ENCODE measurements at regions not wholly inside any gene's neighbourhood (a gene's known extent, or its start where the extent isn't known, plus 50 kb on each side); places are given as distances from the start of the nearest gene placed in this dataset.
"Not testable (repeated sequence)": the region's sequence is repeated elsewhere in the genome, so short reads cannot be mapped to it uniquely, and the experiment has no call there.

- H3K4me1 Mint-ChIP-seq (ENCODE audit: low read depth) = no peaks in the 10 kb centered on the region
- H3K27me3 Mint-ChIP-seq (ENCODE audit: low read depth) = peaks cover 16% of the 10 kb centered on the region
- no peak for ATAC-seq (replicated peaks in 1 of 2)
- no peaks in the 10 kb centered on the region for H3K9me3 Mint-ChIP-seq
- H3K36me3 Mint-ChIP-seq (ENCODE audit: insufficient read depth in 2 of 2) = no peaks in the 10 kb centered on the region
- H3K4me3 Mint-ChIP-seq = no peak overlapping the region
- DNase-seq = no peak
- no peak overlapping the region for H3K27ac Mint-ChIP-seq
Observed at GRCh38 chr6:20014508-20014907, 177.3 kb downstream of the ID4 start.

GRCh38 chr6:20020526-20020925 is 183.4 kb downstream of the ID4 start:
- Mint-ChIP-seq H3K4me1 (ENCODE audit: low read depth) (peaks cover 18% of the 10 kb centered on the region), H3K27ac (no peak overlapping the region), H3K9me3 (no peaks in the 10 kb centered on the region), H3K27me3 (ENCODE audit: low read depth) (peaks cover 30% of the 10 kb centered on the region), H3K4me3 (no peak overlapping the region), H3K36me3 (ENCODE audit: insufficient read depth in 2 of 2) (no peaks in the 10 kb centered on the region)
- ATAC-seq (replicated peaks in 1 of 2) (no peak), DNase-seq (no peak)

- DNase-seq (no peak), ATAC-seq (replicated peaks in 1 of 2) (no peak)
- Mint-ChIP-seq H3K27me3 (ENCODE audit: low read depth) (peaks cover 36% of the 10 kb centered on the region), H3K27ac (no peak overlapping the region), H3K4me1 (ENCODE audit: low read depth) (peaks cover 18% of the 10 kb centered on the region), H3K4me3 (no peak overlapping the region), H3K9me3 (peaks cover 0 to 1% of the 10 kb centered on the region in 2 donors), H3K36me3 (ENCODE audit: insufficient read depth in 2 of 2) (no peaks in the 10 kb centered on the region)
Observed at GRCh38 chr6:20021795-20022194, 184.6 kb downstream of the ID4 start.

GRCh38 chr6:20023549-20024315 is 186.6 kb downstream of the ID4 start:
- peaks cover 18% of the 10 kb centered on the region for H3K4me1 Mint-ChIP-seq (ENCODE audit: low read depth)
- H3K9me3 Mint-ChIP-seq; H3K27ac Mint-ChIP-seq; H3K36me3 Mint-ChIP-seq (ENCODE audit: insufficient read depth in 2 of 2): not testable (repeated sequence)
- peak; percentile 75 to 87 for ATAC-seq (replicated peaks in 1 of 2)
- peak overlapping the region; percentile 68 to 71 for H3K4me3 Mint-ChIP-seq
- peak; percentile 29 to 48 for DNase-seq
- H3K27me3 Mint-ChIP-seq (ENCODE audit: low read depth) = peaks cover 36% of the 10 kb centered on the region

DNA sequence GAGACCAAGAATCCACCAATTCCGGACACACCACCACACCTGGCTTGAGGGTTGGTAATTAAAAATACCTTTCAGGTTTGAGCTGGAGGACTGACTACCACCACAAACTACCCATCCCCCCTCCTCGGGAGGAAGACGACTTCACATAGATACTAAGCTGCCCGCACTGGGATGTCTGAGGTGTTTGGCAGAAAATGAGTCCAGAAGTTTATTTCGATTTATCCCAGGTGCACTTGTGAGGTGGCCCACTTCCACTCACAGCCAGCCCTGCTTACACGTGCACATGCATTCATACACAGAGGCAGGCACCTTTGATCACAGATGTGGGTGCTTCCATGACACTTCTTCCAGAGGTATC is 187.1 kb downstream of the ID4 start:
- H3K9me3 Mint-ChIP-seq = peaks cover 0 to 1% of the 10 kb centered on the region in 2 donors
- peak overlapping the region; percentile 68 to 71 for H3K4me3 Mint-ChIP-seq
- DNase-seq (no peak), ATAC-seq (replicated peaks in 1 of 2) (peak in 1 of 2 donors; percentile 10)
- H3K27me3 Mint-ChIP-seq (ENCODE audit: low read depth) = peaks cover 34% of the 10 kb centered on the region
- no peak overlapping the region for H3K27ac Mint-ChIP-seq
- H3K36me3 Mint-ChIP-seq (ENCODE audit: insufficient read depth in 2 of 2) = no peaks in the 10 kb centered on the region
- peaks cover 18% of the 10 kb centered on the region for H3K4me1 Mint-ChIP-seq (ENCODE audit: low read depth)

GRCh38 chr6:20024978-20025377 is 187.3 kb downstream of the MBOAT1 start:
- peaks cover 0 to 1% of the 10 kb centered on the region in 2 donors for H3K9me3 Mint-ChIP-seq
- ATAC-seq (replicated peaks in 1 of 2) (no peak), DNase-seq (no peak)
- no peak overlapping the region for H3K27ac Mint-ChIP-seq
- no peaks in the 10 kb centered on the region for H3K36me3 Mint-ChIP-seq (ENCODE audit: insufficient read depth in 2 of 2)
- H3K4me1 Mint-ChIP-seq (ENCODE audit: low read depth) = peaks cover 18% of the 10 kb centered on the region
- H3K4me3 Mint-ChIP-seq = peak overlapping the region in 1 of 2 donors; percentile 71
- H3K27me3 Mint-ChIP-seq (ENCODE audit: low read depth) = peaks cover 28% of the 10 kb centered on the region

DNA sequence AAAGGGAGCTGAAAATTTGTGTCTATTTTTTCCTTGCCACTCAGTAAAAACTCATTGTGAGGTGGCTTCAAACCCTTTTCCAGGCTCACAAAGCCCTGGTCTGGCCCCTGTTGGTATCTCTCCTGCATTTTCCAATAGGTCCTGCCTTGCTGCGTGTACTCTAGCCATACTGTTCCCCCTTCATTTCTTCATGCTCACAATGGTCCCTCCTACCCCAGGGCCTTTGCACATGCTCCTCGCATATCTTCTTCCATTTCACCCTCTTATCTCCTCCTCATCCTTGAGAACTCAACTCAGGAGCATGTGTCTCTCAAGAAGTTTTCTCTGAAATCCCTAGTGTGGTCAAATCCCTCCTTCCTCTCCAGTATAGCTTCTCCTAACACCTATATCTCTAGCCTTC is 186.6 kb downstream of the MBOAT1 start:
- H3K4me3 Mint-ChIP-seq = no peak overlapping the region
- ATAC-seq (replicated peaks in 1 of 2) (no peak), DNase-seq (no peak)
- H3K36me3 Mint-ChIP-seq (ENCODE audit: insufficient read depth in 2 of 2) = no peaks in the 10 kb centered on the region
- H3K27me3 Mint-ChIP-seq (ENCODE audit: low read depth) = peaks cover 28% of the 10 kb centered on the region
- peaks cover 18% of the 10 kb centered on the region for H3K4me1 Mint-ChIP-seq (ENCODE audit: low read depth)
- H3K9me3 Mint-ChIP-seq = peaks cover 0 to 4% of the 10 kb centered on the region in 2 donors
- H3K27ac Mint-ChIP-seq = no peak overlapping the region

DNA sequence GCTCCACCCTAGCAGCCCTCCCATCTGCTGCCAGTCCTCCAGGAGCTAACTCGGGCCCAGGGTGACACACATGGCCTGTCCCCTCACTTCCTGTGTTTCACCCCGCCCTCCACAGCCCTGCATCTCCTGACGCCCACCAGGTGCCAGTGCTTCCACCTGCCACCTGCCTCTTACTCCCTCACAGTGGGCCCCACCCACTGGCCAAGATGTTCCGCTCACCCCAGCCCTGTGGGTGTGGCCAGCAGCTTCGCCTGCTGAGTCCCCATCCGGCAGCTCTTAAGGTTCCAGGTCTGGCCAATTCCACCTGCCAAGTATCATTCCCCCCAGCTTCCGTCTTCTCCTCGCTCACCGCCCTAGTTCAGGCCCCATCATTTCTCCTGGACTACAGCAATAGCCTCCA is 184.1 kb downstream of the MBOAT1 start:
- peaks cover 18% of the 10 kb centered on the region for H3K4me1 Mint-ChIP-seq (ENCODE audit: low read depth)

DNA sequence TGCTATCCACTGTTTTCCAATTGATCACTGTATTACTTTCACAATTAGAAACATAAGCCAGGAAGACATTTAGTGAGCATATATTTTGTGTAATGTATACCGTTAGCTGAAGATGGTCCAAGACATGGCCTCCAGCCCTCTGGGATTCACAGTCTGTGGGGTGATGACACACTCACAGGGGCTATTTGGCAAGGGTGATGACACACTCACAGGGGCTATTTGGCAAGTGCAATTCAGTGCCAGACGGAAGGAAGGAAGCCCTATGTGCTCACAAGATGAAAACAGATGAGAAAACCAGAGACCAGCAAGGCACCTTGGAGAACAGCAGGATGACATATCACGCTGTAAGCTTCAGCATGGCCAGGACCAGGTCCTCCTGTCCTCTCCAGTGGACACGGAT is 183.7 kb downstream of the MBOAT1 start:
- H3K27me3 Mint-ChIP-seq (ENCODE audit: low read depth) = peaks cover 26% of the 10 kb centered on the region
- DNase-seq (no peak), ATAC-seq (replicated peaks in 1 of 2) (no peak)
- H3K4me1 Mint-ChIP-seq (ENCODE audit: low read depth) = peaks cover 15% of the 10 kb centered on the region
- no peak overlapping the region for H3K4me3 Mint-ChIP-seq
- no peak overlapping the region for H3K27ac Mint-ChIP-seq
- H3K36me3 Mint-ChIP-seq (ENCODE audit: insufficient read depth in 2 of 2) = peaks cover 0 to 2% of the 10 kb centered on the region in 2 donors
- H3K9me3 Mint-ChIP-seq = peaks cover 0 to 7% of the 10 kb centered on the region in 2 donors

More for the DNA sequence above, 184.1 kb downstream of the MBOAT1 start:
- Mint-ChIP-seq H3K27ac (no peak overlapping the region), H3K27me3 (ENCODE audit: low read depth) (peaks cover 22% of the 10 kb centered on the region), H3K9me3 (peaks cover 0 to 7% of the 10 kb centered on the region in 2 donors), H3K4me3 (no peak overlapping the region), H3K36me3 (ENCODE audit: insufficient read depth in 2 of 2) (peaks cover 0 to 2% of the 10 kb centered on the region in 2 donors)
- DNase-seq (no peak), ATAC-seq (replicated peaks in 1 of 2) (no peak)

GRCh38 chr6:20029979-20030378 is 182.3 kb downstream of the MBOAT1 start:
- Mint-ChIP-seq H3K27ac (no peak overlapping the region), H3K4me1 (ENCODE audit: low read depth) (peaks cover 1% of the 10 kb centered on the region), H3K27me3 (ENCODE audit: low read depth) (peaks cover 32% of the 10 kb centered on the region), H3K4me3 (no peak overlapping the region), H3K36me3 (ENCODE audit: insufficient read depth in 2 of 2) (peaks cover 0 to 2% of the 10 kb centered on the region in 2 donors), H3K9me3 (peaks cover 0 to 7% of the 10 kb centered on the region in 2 donors)
- DNase-seq (no peak), ATAC-seq (replicated peaks in 1 of 2) (no peak)

GRCh38 chr6:20031342-20031741 is 180.9 kb downstream of the MBOAT1 start:
- no peak for DNase-seq
- Mint-ChIP-seq H3K4me1 (ENCODE audit: low read depth) (no peaks in the 10 kb centered on the region), H3K4me3 (no peak overlapping the region), H3K9me3 (peaks cover 0 to 6% of the 10 kb centered on the region in 2 donors), H3K36me3 (ENCODE audit: insufficient read depth in 2 of 2) (peaks cover 0 to 2% of the 10 kb centered on the region in 2 donors), H3K27ac (no peak overlapping the region), H3K27me3 (ENCODE audit: low read depth) (peaks cover 30% of the 10 kb centered on the region)
- ATAC-seq (replicated peaks in 1 of 2) = no peak

- no peak for DNase-seq
- Mint-ChIP-seq H3K9me3 (peaks cover 0 to 6% of the 10 kb centered on the region in 2 donors), H3K27ac (no peak overlapping the region), H3K4me3 (no peak overlapping the region), H3K36me3 (ENCODE audit: insufficient read depth in 2 of 2) (peaks cover 0 to 2% of the 10 kb centered on the region in 2 donors), H3K4me1 (ENCODE audit: low read depth) (no peaks in the 10 kb centered on the region), H3K27me3 (ENCODE audit: low read depth) (peaks cover 30% of the 10 kb centered on the region)
- ATAC-seq (replicated peaks in 1 of 2) = no peak
Observed at GRCh38 chr6:20033697-20034407, 178.4 kb downstream of the MBOAT1 start.

DNA sequence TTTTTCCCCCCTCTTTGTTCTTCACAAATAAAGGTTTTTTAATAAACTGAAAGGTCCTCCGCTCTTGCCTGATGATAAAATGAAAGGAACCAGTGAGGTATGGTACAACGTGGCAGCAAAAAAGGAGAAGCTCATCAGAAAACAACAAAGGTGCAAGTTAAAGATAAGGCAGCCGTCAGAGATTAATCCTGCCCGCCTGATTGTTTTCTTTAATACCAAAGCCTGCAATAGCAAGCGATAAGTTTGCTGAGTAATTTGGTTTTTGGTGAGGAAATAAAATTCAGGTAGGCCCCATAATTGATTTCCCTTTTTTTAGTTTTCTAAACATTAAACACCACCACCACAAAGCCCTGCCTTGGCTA is 177.9 kb downstream of the MBOAT1 start:
- Mint-ChIP-seq H3K4me3 (no peak overlapping the region), H3K4me1 (ENCODE audit: low read depth) (no peaks in the 10 kb centered on the region), H3K9me3 (peaks cover 0 to 6% of the 10 kb centered on the region in 2 donors), H3K27ac (no peak overlapping the region), H3K27me3 (ENCODE audit: low read depth) (peaks cover 30% of the 10 kb centered on the region), H3K36me3 (ENCODE audit: insufficient read depth in 2 of 2) (peaks cover 0 to 2% of the 10 kb centered on the region in 2 donors)
- DNase-seq = no peak
- no peak for ATAC-seq (replicated peaks in 1 of 2)

Data from activated T-cell treated with anti-CD3 and anti-CD28 coated beads, Interleukin-2, amount 50 U/mL, for 72 hours (primary cell).